ENCODE measurements at regions not wholly inside any gene's neighbourhood (a gene's known extent, or its start where the extent isn't known, plus 50 kb on each side); places are given as distances from the start of the nearest gene placed in this dataset.

- Histone ChIP-seq H3K27me3 (ENCODE audit: control insufficient read depth in 3 of 3, insufficient read depth in 3 of 3, low read depth in 1 of 3, low read length in 3 of 3) (no peaks in the 10 kb centered on the region), H3K4me2 (ENCODE audit: insufficient read depth, low read length, poor library complexity, severe bottlenecking) (no peak overlapping the region), H2BK12ac (ENCODE audit: low read length) (no peak overlapping the region), H2BK5ac (ENCODE audit: low read length) (no peak overlapping the region), H3K14ac (ENCODE audit: low read length) (no peak overlapping the region), H3K27ac (replicated peaks; ENCODE audit: low read length) (no peak overlapping the region), H2AFZ (ENCODE audit: low read length) (peak overlapping the region; percentile 68), H2BK120ac (ENCODE audit: low read depth, low read length) (no peak overlapping the region), H3K9me3 (replicated peaks in 1 of 2; ENCODE audit: control insufficient read depth in 2 of 2, insufficient read depth in 1 of 2, low read depth in 1 of 2, low read length in 2 of 2) (peaks cover 0 to 4% of the 10 kb centered on the region in 2 donors), H3K23ac (ENCODE audit: low read depth, low read length, poor library complexity) (no peak overlapping the region), H2AK5ac (ENCODE audit: low read depth, low read length) (no peak overlapping the region), H3K36me3 (replicated peaks in 1 of 2; ENCODE audit: control insufficient read depth in 2 of 2, insufficient read depth in 2 of 2, low read length in 2 of 2) (no peaks in the 10 kb centered on the region), H3K18ac (ENCODE audit: low read length) (no peak overlapping the region), H3K9ac (ENCODE audit: low read depth, low read length, poor library complexity) (no peak overlapping the region), H4K91ac (ENCODE audit: low read depth, low read length, poor library complexity) (no peak overlapping the region), H3K4ac (ENCODE audit: low read length) (no peak overlapping the region), H4K8ac (ENCODE audit: low read depth, low read length) (no peak overlapping the region), H3K4me3 (ENCODE audit: low read length in 2 of 2) (no peak overlapping the region), H3K79me1 (ENCODE audit: low read depth, low read length) (no peaks in the 10 kb centered on the region), H2BK15ac (ENCODE audit: low read length) (no peak overlapping the region), H3K4me1 (ENCODE audit: control insufficient read depth in 2 of 2, insufficient read depth in 1 of 2, low read depth in 1 of 2, low read length in 2 of 2) (peaks cover 0 to 1% of the 10 kb centered on the region in 2 donors)
- no peak for DNase-seq (ENCODE audit: low spot score)
- no CpG with 5 or more reads among the region's 4 CpGs for whole genome bisulfite sequencing, 2 donors (ENCODE audit: extremely low coverage in 2 of 2, insufficient read length in 2 of 2, insufficient replicate concordance in 1 of 2)
Measured at GRCh38 chr9:95666785-95667155, 150.0 kb upstream of the PTCH1 start.

- Histone ChIP-seq H2BK15ac (ENCODE audit: low read length) (peak overlapping the region; percentile 27), H4K8ac (ENCODE audit: low read depth, low read length) (no peak overlapping the region), H3K79me1 (ENCODE audit: low read depth, low read length) (no peaks in the 10 kb centered on the region), H3K27ac (replicated peaks; ENCODE audit: low read length) (no peak overlapping the region), H3K4me2 (ENCODE audit: insufficient read depth, low read length, poor library complexity, severe bottlenecking) (no peak overlapping the region), H3K9me3 (replicated peaks in 1 of 2; ENCODE audit: control insufficient read depth in 2 of 2, insufficient read depth in 1 of 2, low read depth in 1 of 2, low read length in 2 of 2) (peaks cover 0 to 4% of the 10 kb centered on the region in 2 donors), H3K18ac (ENCODE audit: low read length) (peak overlapping the region; percentile 78), H3K4me1 (ENCODE audit: control insufficient read depth in 2 of 2, insufficient read depth in 1 of 2, low read depth in 1 of 2, low read length in 2 of 2) (peaks cover 0 to 1% of the 10 kb centered on the region in 2 donors), H3K36me3 (replicated peaks in 1 of 2; ENCODE audit: control insufficient read depth in 2 of 2, insufficient read depth in 2 of 2, low read length in 2 of 2) (no peaks in the 10 kb centered on the region), H2BK12ac (ENCODE audit: low read length) (no peak overlapping the region), H2AK5ac (ENCODE audit: low read depth, low read length) (no peak overlapping the region), H3K4ac (ENCODE audit: low read length) (no peak overlapping the region), H2AFZ (ENCODE audit: low read length) (peak overlapping the region; percentile 68), H2BK5ac (ENCODE audit: low read length) (no peak overlapping the region), H3K27me3 (ENCODE audit: control insufficient read depth in 3 of 3, insufficient read depth in 3 of 3, low read depth in 1 of 3, low read length in 3 of 3) (no peaks in the 10 kb centered on the region), H4K91ac (ENCODE audit: low read depth, low read length, poor library complexity) (no peak overlapping the region), H2BK120ac (ENCODE audit: low read depth, low read length) (no peak overlapping the region), H3K23ac (ENCODE audit: low read depth, low read length, poor library complexity) (no peak overlapping the region), H3K14ac (ENCODE audit: low read length) (no peak overlapping the region), H3K4me3 (ENCODE audit: low read length in 2 of 2) (no peak overlapping the region), H3K9ac (ENCODE audit: low read depth, low read length, poor library complexity) (no peak overlapping the region)
- DNase-seq (ENCODE audit: low spot score): no peak
- WGBS, 2 donors (ENCODE audit: extremely low coverage in 2 of 2, insufficient read length in 2 of 2, insufficient replicate concordance in 1 of 2): 100% methylated on average over 1 of the region's 13 CpGs; no CpG with 5 or more reads in 1 of the 2 donors
Measured at GRCh38 chr9:95666096-95666784, 149.5 kb upstream of the PTCH1 start.

DNA sequence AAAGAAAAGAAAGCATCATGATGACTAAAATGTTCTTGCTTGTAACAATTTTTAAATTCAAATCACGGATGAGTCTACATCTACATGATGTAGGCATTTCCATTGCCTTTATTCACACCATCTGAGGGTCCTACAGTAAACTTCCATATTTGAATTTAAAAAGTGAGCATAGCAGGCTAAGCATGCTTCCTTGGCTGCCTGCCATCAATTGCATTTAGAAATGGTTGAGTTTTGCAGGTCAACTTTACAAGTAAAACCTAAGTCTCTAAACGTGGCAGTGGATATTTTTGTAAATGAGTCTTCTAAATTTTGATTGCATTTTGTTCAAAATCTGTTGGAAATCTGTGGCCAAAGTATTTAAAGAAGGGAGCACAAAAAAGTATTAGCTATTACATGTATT is 136.5 kb upstream of the PTCH1 start:
- DNase-seq (ENCODE audit: low spot score): no peak
- H3K4ac ChIP-seq (ENCODE audit: low read length): no peak overlapping the region
- H3K14ac ChIP-seq (ENCODE audit: low read length): no peak overlapping the region
- no peaks in the 10 kb centered on the region for H3K27me3 ChIP-seq (ENCODE audit: control insufficient read depth in 3 of 3, insufficient read depth in 3 of 3, low read depth in 1 of 3, low read length in 3 of 3)
- no peaks in the 10 kb centered on the region for H3K36me3 ChIP-seq (replicated peaks in 1 of 2; ENCODE audit: control insufficient read depth in 2 of 2, insufficient read depth in 2 of 2, low read length in 2 of 2)
- no peak overlapping the region for H2BK15ac ChIP-seq (ENCODE audit: low read length)
- H4K8ac ChIP-seq (ENCODE audit: low read depth, low read length): no peak overlapping the region
- no peak overlapping the region for H4K91ac ChIP-seq (ENCODE audit: low read depth, low read length, poor library complexity)
- no CpG with 5 or more reads among the region's 2 CpGs for whole genome bisulfite sequencing, 2 donors (ENCODE audit: extremely low coverage in 2 of 2, insufficient read length in 2 of 2, insufficient replicate concordance in 1 of 2)
- H3K27ac ChIP-seq (replicated peaks; ENCODE audit: low read length): no peak overlapping the region
- no peak overlapping the region for H3K18ac ChIP-seq (ENCODE audit: low read length)
- no peak overlapping the region for H3K4me3 ChIP-seq (ENCODE audit: low read length in 2 of 2)
- H2AFZ ChIP-seq (ENCODE audit: low read length): no peak overlapping the region
- no peak overlapping the region for H3K23ac ChIP-seq (ENCODE audit: low read depth, low read length, poor library complexity)
- no peak overlapping the region for H2BK12ac ChIP-seq (ENCODE audit: low read length)
- H3K9ac ChIP-seq (ENCODE audit: low read depth, low read length, poor library complexity): no peak overlapping the region
- H2BK120ac ChIP-seq (ENCODE audit: low read depth, low read length): no peak overlapping the region
- no peak overlapping the region for H3K4me2 ChIP-seq (ENCODE audit: insufficient read depth, low read length, poor library complexity, severe bottlenecking)
- H2AK5ac ChIP-seq (ENCODE audit: low read depth, low read length): no peak overlapping the region
- H3K9me3 ChIP-seq (replicated peaks in 1 of 2; ENCODE audit: control insufficient read depth in 2 of 2, insufficient read depth in 1 of 2, low read depth in 1 of 2, low read length in 2 of 2): no peaks in the 10 kb centered on the region
- H3K79me1 ChIP-seq (ENCODE audit: low read depth, low read length): no peaks in the 10 kb centered on the region
- H2BK5ac ChIP-seq (ENCODE audit: low read length): no peak overlapping the region
- H3K4me1 ChIP-seq (ENCODE audit: control insufficient read depth in 2 of 2, insufficient read depth in 1 of 2, low read depth in 1 of 2, low read length in 2 of 2): no peaks in the 10 kb centered on the region

DNA sequence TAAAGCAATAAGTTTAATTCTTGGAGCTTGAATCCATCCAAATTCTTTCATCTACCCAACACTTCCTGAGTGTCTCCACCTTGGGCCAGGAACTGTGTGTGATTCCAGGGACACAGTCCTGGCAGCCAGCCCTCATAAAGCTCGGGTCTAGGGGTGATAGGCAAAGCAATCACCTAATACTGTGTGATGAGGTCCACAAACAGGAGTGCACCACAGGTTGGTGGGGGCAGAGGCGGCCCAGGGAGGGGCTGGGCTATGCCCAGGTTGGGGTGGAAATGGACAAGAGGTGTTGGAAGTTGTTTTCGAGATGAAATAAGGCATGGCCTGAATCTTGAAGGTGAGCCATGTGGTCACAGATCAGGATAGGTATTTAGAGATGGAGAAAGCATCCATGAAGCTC is 133.9 kb upstream of the PTCH1 start:
- H3K14ac ChIP-seq (ENCODE audit: low read length): no peak overlapping the region
- no peaks in the 10 kb centered on the region for H3K36me3 ChIP-seq (replicated peaks in 1 of 2; ENCODE audit: control insufficient read depth in 2 of 2, insufficient read depth in 2 of 2, low read length in 2 of 2)
- H3K4me2 ChIP-seq (ENCODE audit: insufficient read depth, low read length, poor library complexity, severe bottlenecking): no peak overlapping the region
- H2AFZ ChIP-seq (ENCODE audit: low read length): no peak overlapping the region
- H3K23ac ChIP-seq (ENCODE audit: low read depth, low read length, poor library complexity): no peak overlapping the region
- H2BK12ac ChIP-seq (ENCODE audit: low read length): no peak overlapping the region
- H2BK120ac ChIP-seq (ENCODE audit: low read depth, low read length): no peak overlapping the region
- no peaks in the 10 kb centered on the region for H3K79me1 ChIP-seq (ENCODE audit: low read depth, low read length)
- no peak for DNase-seq (ENCODE audit: low spot score)
- no CpG with 5 or more reads among the region's 3 CpGs for WGBS, 2 donors (ENCODE audit: extremely low coverage in 2 of 2, insufficient read length in 2 of 2, insufficient replicate concordance in 1 of 2)
- H4K8ac ChIP-seq (ENCODE audit: low read depth, low read length): no peak overlapping the region
- no peak overlapping the region for H2AK5ac ChIP-seq (ENCODE audit: low read depth, low read length)
- H3K4me1 ChIP-seq (ENCODE audit: control insufficient read depth in 2 of 2, insufficient read depth in 1 of 2, low read depth in 1 of 2, low read length in 2 of 2): no peaks in the 10 kb centered on the region
- no peak overlapping the region for H2BK15ac ChIP-seq (ENCODE audit: low read length)
- no peak overlapping the region for H3K4me3 ChIP-seq (ENCODE audit: low read length in 2 of 2)
- H4K91ac ChIP-seq (ENCODE audit: low read depth, low read length, poor library complexity): no peak overlapping the region
- H2BK5ac ChIP-seq (ENCODE audit: low read length): no peak overlapping the region
- H3K18ac ChIP-seq (ENCODE audit: low read length): no peak overlapping the region
- no peak overlapping the region for H3K9ac ChIP-seq (ENCODE audit: low read depth, low read length, poor library complexity)
- H3K9me3 ChIP-seq (replicated peaks in 1 of 2; ENCODE audit: control insufficient read depth in 2 of 2, insufficient read depth in 1 of 2, low read depth in 1 of 2, low read length in 2 of 2): no peaks in the 10 kb centered on the region
- H3K27me3 ChIP-seq (ENCODE audit: control insufficient read depth in 3 of 3, insufficient read depth in 3 of 3, low read depth in 1 of 3, low read length in 3 of 3): no peaks in the 10 kb centered on the region
- H3K27ac ChIP-seq (replicated peaks; ENCODE audit: low read length): no peak overlapping the region
- H3K4ac ChIP-seq (ENCODE audit: low read length): no peak overlapping the region
